SK-N-SH treated with all-trans-retinoic acid at 6 μM for 48 hours (cell line): ENCODE measurements at regions not wholly inside any gene's neighbourhood (a gene's known extent, or its start where the extent isn't known, plus 50 kb on each side); places are given as distances from the start of the nearest gene placed in this dataset.

ENCODE experiments used
- BACH2 ChIP-seq: fragments of 250-450 bp; sonication (Bioruptor Pico); IDR thresholded peaks from 2 replicates; pipeline ENCODE4 v1.9.0; 2021; ENCODE audit warnings: mild to moderate bottlenecking, borderline replicate concordance
- ESRRG ChIP-seq: fragments of 250-450 bp; sonication (Bioruptor Pico); IDR thresholded peaks from 2 replicates; pipeline ENCODE4 v1.6.1; 2021; ENCODE audit warnings: mild to moderate bottlenecking
- PPARA ChIP-seq: fragments of 250-450 bp; sonication (Bioruptor Pico); IDR thresholded peaks from 2 replicates; pipeline ENCODE4 v1.5.0; 2020; ENCODE audit warnings: mild to moderate bottlenecking, borderline replicate concordance
- RARB ChIP-seq: fragments of 250-450 bp; sonication (Bioruptor Pico); IDR thresholded peaks from 2 replicates; pipeline ENCODE4 v1.8.0; 2021; ENCODE audit warnings: mild to moderate bottlenecking, moderate library complexity
- SNAI2 ChIP-seq: fragments of 250-450 bp; sonication (Bioruptor Pico); IDR thresholded peaks from 2 replicates; pipeline ENCODE4 v1.5.0; 2020; ENCODE audit warnings: mild to moderate bottlenecking, moderate library complexity
- TCF4 ChIP-seq: fragments of 250-450 bp; sonication (Bioruptor Pico); IDR thresholded peaks from 2 replicates; pipeline ENCODE4 v1.8.0; 2021; ENCODE audit warnings: mild to moderate bottlenecking, moderate library complexity, borderline replicate concordance
- ZFP3 ChIP-seq: fragments of 250-450 bp; sonication (Bioruptor Pico); IDR thresholded peaks from 2 replicates; pipeline ENCODE4 v1.5.0; 2020; ENCODE audit warnings: mild to moderate bottlenecking, moderate library complexity
- ZFP30 ChIP-seq: fragments of 450-650 bp; formaldehyde crosslinking; IDR thresholded peaks from 2 replicates; pipeline ENCODE4 v1.5.0; 2022; ENCODE audit warnings: mild to moderate bottlenecking, moderate library complexity
- ZNF565 ChIP-seq: fragments of 450-650 bp; formaldehyde crosslinking; conservative IDR thresholded peaks from 2 replicates; pipeline ENCODE4 v1.5.0; 2020; ENCODE audit warnings: low read depth, mild to moderate bottlenecking, moderate library complexity
- ZNF70 ChIP-seq: fragments of 450-650 bp; formaldehyde crosslinking; IDR thresholded peaks from 2 replicates; pipeline ENCODE4 v1.5.0; 2020; ENCODE audit warnings: mild to moderate bottlenecking, moderate library complexity
- ZNF8 ChIP-seq: fragments of 450-650 bp; formaldehyde crosslinking; IDR thresholded peaks from 2 replicates; pipeline ENCODE4 v1.5.0; 2020; ENCODE audit warnings: mild to moderate bottlenecking, moderate library complexity
- TF ChIP-seq, protein P1 (sequence below): fragments of 250-450 bp; sonication (Bioruptor Pico); IDR thresholded peaks from 2 replicates; pipeline ENCODE4 v1.8.0; 2020; ENCODE audit warnings: mild to moderate bottlenecking, moderate library complexity, borderline replicate concordance
- TF ChIP-seq, protein P2 (sequence below): fragments of 250-450 bp; sonication (Bioruptor Pico); IDR thresholded peaks from 2 replicates; pipeline ENCODE4 v1.5.1; 2020; ENCODE audit warnings: low read depth, mild to moderate bottlenecking, moderate library complexity

DNA sequence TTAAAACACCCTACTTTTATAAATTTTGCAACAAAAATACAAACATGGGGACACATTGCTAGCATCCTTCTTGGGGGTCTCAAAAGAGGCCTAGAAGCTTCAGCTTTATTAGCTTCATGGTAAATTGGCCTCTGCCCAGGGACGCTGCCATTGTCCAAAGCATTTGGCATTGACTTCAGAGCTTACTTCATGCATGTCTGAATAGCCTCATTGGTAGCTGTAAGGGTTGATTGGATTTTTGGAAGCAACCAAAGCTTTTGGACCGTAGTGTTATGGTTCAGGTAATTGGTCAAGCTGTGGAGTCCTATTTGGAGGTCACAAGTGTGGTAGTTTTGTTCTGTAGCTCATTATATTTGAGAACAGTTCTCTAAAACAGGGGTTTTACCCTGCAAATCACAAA, 411.7 kb upstream of the SLC24A2 start:
- no peak for TF ChIP-seq BACH2
- TF ChIP-seq, protein P1, sequence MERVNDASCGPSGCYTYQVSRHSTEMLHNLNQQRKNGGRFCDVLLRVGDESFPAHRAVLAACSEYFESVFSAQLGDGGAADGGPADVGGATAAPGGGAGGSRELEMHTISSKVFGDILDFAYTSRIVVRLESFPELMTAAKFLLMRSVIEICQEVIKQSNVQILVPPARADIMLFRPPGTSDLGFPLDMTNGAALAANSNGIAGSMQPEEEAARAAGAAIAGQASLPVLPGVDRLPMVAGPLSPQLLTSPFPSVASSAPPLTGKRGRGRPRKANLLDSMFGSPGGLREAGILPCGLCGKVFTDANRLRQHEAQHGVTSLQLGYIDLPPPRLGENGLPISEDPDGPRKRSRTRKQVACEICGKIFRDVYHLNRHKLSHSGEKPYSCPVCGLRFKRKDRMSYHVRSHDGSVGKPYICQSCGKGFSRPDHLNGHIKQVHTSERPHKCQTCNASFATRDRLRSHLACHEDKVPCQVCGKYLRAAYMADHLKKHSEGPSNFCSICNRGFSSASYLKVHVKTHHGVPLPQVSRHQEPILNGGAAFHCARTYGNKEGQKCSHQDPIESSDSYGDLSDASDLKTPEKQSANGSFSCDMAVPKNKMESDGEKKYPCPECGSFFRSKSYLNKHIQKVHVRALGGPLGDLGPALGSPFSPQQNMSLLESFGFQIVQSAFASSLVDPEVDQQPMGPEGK (CRISPR knock-in tag), result no peak
- TF ChIP-seq ESRRG (CRISPR knock-in tag), result no peak
- no peak for TF ChIP-seq PPARA
- no peak for TF ChIP-seq TCF4 (CRISPR knock-in tag)
- no peak for TF ChIP-seq ZNF70
- no peak for TF ChIP-seq RARB (CRISPR knock-in tag)
- TF ChIP-seq ZNF8 (CRISPR knock-in tag), result no peak
- no peak for TF ChIP-seq SNAI2 (CRISPR knock-in tag)
- TF ChIP-seq ZNF565 (CRISPR knock-in tag), result no peak
- TF ChIP-seq ZFP3 (CRISPR knock-in tag), result no peak
- TF ChIP-seq, protein P2, sequence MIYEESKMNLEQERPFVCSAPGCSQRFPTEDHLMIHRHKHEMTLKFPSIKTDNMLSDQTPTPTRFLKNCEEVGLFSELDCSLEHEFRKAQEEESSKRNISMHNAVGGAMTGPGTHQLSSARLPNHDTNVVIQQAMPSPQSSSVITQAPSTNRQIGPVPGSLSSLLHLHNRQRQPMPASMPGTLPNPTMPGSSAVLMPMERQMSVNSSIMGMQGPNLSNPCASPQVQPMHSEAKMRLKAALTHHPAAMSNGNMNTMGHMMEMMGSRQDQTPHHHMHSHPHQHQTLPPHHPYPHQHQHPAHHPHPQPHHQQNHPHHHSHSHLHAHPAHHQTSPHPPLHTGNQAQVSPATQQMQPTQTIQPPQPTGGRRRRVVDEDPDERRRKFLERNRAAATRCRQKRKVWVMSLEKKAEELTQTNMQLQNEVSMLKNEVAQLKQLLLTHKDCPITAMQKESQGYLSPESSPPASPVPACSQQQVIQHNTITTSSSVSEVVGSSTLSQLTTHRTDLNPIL, result no peak
- TF ChIP-seq ZFP30 (CRISPR knock-in tag), result no peak
